ENCODE measurements at regions not wholly inside any gene's neighbourhood (a gene's known extent, or its start where the extent isn't known, plus 50 kb on each side); places are given as distances from the start of the nearest gene placed in this dataset.

DNA sequence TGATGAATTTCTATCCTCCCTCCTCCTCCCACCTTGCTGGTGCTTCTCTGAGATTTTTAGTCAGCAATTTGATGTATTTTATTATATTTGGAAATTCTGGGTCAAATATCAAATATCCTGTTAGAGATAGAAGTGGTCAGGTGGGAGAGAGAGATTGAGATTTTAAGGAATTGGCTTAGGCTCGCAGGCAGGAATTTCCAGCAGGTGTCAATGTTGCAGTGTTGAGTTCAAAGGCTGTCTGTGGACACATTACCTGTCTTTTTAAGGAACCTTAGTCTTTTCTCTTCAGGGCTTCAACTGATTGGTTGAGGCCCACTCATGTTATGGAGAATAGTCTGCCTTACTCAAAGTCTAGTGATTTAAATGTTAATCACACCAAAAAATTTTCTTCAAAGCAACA is 457.3 kb downstream of the FLRT2 start:
- TF ChIP-seq, protein P1, sequence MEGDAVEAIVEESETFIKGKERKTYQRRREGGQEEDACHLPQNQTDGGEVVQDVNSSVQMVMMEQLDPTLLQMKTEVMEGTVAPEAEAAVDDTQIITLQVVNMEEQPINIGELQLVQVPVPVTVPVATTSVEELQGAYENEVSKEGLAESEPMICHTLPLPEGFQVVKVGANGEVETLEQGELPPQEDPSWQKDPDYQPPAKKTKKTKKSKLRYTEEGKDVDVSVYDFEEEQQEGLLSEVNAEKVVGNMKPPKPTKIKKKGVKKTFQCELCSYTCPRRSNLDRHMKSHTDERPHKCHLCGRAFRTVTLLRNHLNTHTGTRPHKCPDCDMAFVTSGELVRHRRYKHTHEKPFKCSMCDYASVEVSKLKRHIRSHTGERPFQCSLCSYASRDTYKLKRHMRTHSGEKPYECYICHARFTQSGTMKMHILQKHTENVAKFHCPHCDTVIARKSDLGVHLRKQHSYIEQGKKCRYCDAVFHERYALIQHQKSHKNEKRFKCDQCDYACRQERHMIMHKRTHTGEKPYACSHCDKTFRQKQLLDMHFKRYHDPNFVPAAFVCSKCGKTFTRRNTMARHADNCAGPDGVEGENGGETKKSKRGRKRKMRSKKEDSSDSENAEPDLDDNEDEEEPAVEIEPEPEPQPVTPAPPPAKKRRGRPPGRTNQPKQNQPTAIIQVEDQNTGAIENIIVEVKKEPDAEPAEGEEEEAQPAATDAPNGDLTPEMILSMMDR (IDR thresholded peaks at IDR 0.05; ENCODE audit: low read length) = no peak
- no peak for TF ChIP-seq EZH2 (optimal IDR thresholded peaks at IDR 0.05; ENCODE audit: low read depth, low read length)
